ENCODE measurements at regions not wholly inside any gene's neighbourhood (a gene's known extent, or its start where the extent isn't known, plus 50 kb on each side); places are given as distances from the start of the nearest gene placed in this dataset.
A peak's percentile ranks its signal among the peaks of the same experiment; 100 is the strongest.

GRCh38 chr10:61828788-61829187 lies 72.7 kb upstream of the ARID5B start:
- Histone ChIP-seq H3K27me3 (no peaks in the 10 kb centered on the region), H3K4me1 (peaks cover 3% of the 10 kb centered on the region), H3K4me3 (no peak overlapping the region), H3K9me3 (no peaks in the 10 kb centered on the region), H3K27ac (no peak overlapping the region), H3K36me3 (ENCODE audit: low read depth, missing control alignments) (no peaks in the 10 kb centered on the region)
- DNase-seq, result no peak
- WGBS, 2 donors, result 78 to 97% methylated on average over 3 of the region's 3 CpGs
- intact Hi-C loops (cut with DNase I; ENCODE audit: low total_unique reads), result no loop called here
- TF ChIP-seq CTCF (IDR thresholded peaks at IDR 0.05) (no peak), POLR2A (IDR thresholded peaks at IDR 0.05) (no peak)

- WGBS, 2 donors, result 50 to 59% methylated on average over 7 of the region's 7 CpGs
- Histone ChIP-seq H3K9me3 (no peaks in the 10 kb centered on the region), H3K4me3 (no peak overlapping the region), H3K4me1 (peaks cover 9% of the 10 kb centered on the region), H3K27ac (peak overlapping the region in 1 of 2 donors; percentile 15), H3K36me3 (ENCODE audit: low read depth, missing control alignments) (no peaks in the 10 kb centered on the region), H3K27me3 (no peaks in the 10 kb centered on the region)
- DNase-seq, result no peak
- intact Hi-C loops (cut with DNase I; ENCODE audit: low total_unique reads), result no loop called here
- TF ChIP-seq CTCF (IDR thresholded peaks at IDR 0.05) (no peak), POLR2A (IDR thresholded peaks at IDR 0.05) (no peak)
Measured at GRCh38 chr10:61830072-61830845, 71.2 kb upstream of the ARID5B start.

- Histone ChIP-seq H3K9me3 (no peaks in the 10 kb centered on the region), H3K4me3 (no peak overlapping the region), H3K27ac (peak overlapping the region in 1 of 2 donors; percentile 15), H3K27me3 (no peaks in the 10 kb centered on the region), H3K36me3 (ENCODE audit: low read depth, missing control alignments) (no peaks in the 10 kb centered on the region), H3K4me1 (peaks cover 15% of the 10 kb centered on the region)
- no peak for DNase-seq
- intact Hi-C loops (cut with DNase I; ENCODE audit: low total_unique reads), result no loop called here
- WGBS, 2 donors, result 38 to 59% methylated on average over 7 of the region's 7 CpGs
- TF ChIP-seq POLR2A (IDR thresholded peaks at IDR 0.05) (no peak), CTCF (IDR thresholded peaks at IDR 0.05) (no peak)
Measured at GRCh38 chr10:61830846-61831273, 70.6 kb upstream of the ARID5B start.

- intact Hi-C loops (cut with DNase I; ENCODE audit: low total_unique reads), result no loop called here
- no peak for TF ChIP-seq POLR2A (IDR thresholded peaks at IDR 0.05)
- no peak for TF ChIP-seq CTCF (IDR thresholded peaks at IDR 0.05)
- peak; percentile 37 for DNase-seq
- Histone ChIP-seq H3K27me3 (no peaks in the 10 kb centered on the region), H3K4me3 (no peak overlapping the region), H3K36me3 (ENCODE audit: low read depth, missing control alignments) (no peaks in the 10 kb centered on the region), H3K27ac (peak overlapping the region; percentile 31 to 32), H3K9me3 (no peaks in the 10 kb centered on the region), H3K4me1 (peaks cover 30% of the 10 kb centered on the region)
- WGBS, 2 donors, result 57 to 66% methylated on average over 3 of the region's 3 CpGs
Measured at GRCh38 chr10:61832866-61833481, 68.5 kb upstream of the ARID5B start.

All from testis (tissue), 2 donors.